SKM-1 (cell line): ENCODE measurements at regions not wholly inside any gene's neighbourhood (a gene's known extent, or its start where the extent isn't known, plus 50 kb on each side); places are given as distances from the start of the nearest gene placed in this dataset.
"Not testable (repeated sequence)": the region's sequence is repeated elsewhere in the genome, so short reads cannot be mapped to it uniquely, and the experiment has no call there.

Source experiments
- DNase-seq: peaks from one replicate; lab custom pipeline; 2025; ENCODE audit not compliant: unreplicated experiment; lab: John Stamatoyannopoulos, UW

- no peak for DNase-seq
Measured at GRCh38 chr19:5259750-5260149, 80.9 kb downstream of the PTPRS start.

- no peak for DNase-seq
Measured at GRCh38 chr19:5257155-5258045, 83.2 kb downstream of the PTPRS start.

- DNase-seq: no peak
Measured at GRCh38 chr19:5255602-5256231, 84.9 kb downstream of the PTPRS start.

- DNase-seq: no peak
Measured at GRCh38 chr19:5254944-5255343, 85.7 kb downstream of the PTPRS start.

- no peak for DNase-seq
Measured at GRCh38 chr19:5254543-5254942, 86.1 kb downstream of the PTPRS start.

GRCh38 chr19:5253406-5254110 is 87.1 kb downstream of the PTPRS start:
- DNase-seq: no peak

- DNase-seq: no peak
Measured at GRCh38 chr19:5251096-5252065, 89.2 kb downstream of the PTPRS start.

GRCh38 chr19:5250127-5250659 is 90.4 kb downstream of the PTPRS start:
- no peak for DNase-seq

- no peak for DNase-seq
Measured at GRCh38 chr19:5249526-5249925, 91.1 kb downstream of the PTPRS start.

GRCh38 chr19:5247957-5248705 is 92.5 kb downstream of the PTPRS start:
- no peak for DNase-seq

GRCh38 chr19:5246554-5247155 is 94.0 kb downstream of the PTPRS start:
- no peak for DNase-seq

- DNase-seq: no peak
Measured at GRCh38 chr19:5245631-5246553, 94.7 kb downstream of the PTPRS start.

GRCh38 chr19:5244351-5244750 is 96.3 kb downstream of the PTPRS start:
- DNase-seq: no peak

- no peak for DNase-seq
Measured at GRCh38 chr19:5243878-5244277, 96.7 kb downstream of the PTPRS start.

GRCh38 chr19:5241896-5242295 is 98.7 kb downstream of the PTPRS start:
- not testable (repeated sequence) for DNase-seq

GRCh38 chr19:5240011-5240410 is 100.6 kb downstream of the PTPRS start:
- no peak for DNase-seq

GRCh38 chr19:5238700-5239099 is 101.9 kb downstream of the PTPRS start:
- DNase-seq: no peak

- no peak for DNase-seq
Measured at GRCh38 chr19:5237939-5238480, 102.6 kb downstream of the PTPRS start.
